NCI-H2227 (cell line): ENCODE measurements at regions not wholly inside any gene's neighbourhood (a gene's known extent, or its start where the extent isn't known, plus 50 kb on each side); places are given as distances from the start of the nearest gene placed in this dataset.
A peak's percentile ranks its signal among the peaks of the same experiment; 100 is the strongest.
"Not testable (repeated sequence)": the region's sequence is repeated elsewhere in the genome, so short reads cannot be mapped to it uniquely, and the experiment has no call there.

ENCODE experiments used
- DNase-seq: peaks from one replicate; lab custom pipeline; 2025; ENCODE audit not compliant: unreplicated experiment; lab: John Stamatoyannopoulos, UW

DNA sequence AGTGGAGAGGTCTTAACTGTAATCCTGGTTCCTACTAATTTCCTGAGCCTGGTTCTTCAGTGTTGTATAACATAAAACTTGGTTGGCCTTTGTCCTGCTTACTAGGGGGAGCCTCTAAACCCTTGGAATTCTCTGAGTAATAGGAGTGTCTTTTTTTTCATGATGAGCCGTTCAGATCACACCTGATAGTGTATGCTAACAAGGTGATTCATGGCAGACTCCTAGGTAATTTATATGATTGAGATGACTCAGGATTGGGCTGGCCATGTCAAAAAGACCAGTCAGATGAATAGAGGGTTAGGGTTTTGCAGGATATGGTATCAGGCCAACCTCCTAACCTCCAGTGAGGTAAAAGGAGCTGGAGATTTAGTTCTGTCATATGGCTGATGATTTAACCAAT lies 135.8 kb upstream of the KLF12 start:
- no peak for DNase-seq

GRCh38 chr13:74266861-74267260 lies 132.7 kb upstream of the KLF12 start:
- no peak for DNase-seq

DNA sequence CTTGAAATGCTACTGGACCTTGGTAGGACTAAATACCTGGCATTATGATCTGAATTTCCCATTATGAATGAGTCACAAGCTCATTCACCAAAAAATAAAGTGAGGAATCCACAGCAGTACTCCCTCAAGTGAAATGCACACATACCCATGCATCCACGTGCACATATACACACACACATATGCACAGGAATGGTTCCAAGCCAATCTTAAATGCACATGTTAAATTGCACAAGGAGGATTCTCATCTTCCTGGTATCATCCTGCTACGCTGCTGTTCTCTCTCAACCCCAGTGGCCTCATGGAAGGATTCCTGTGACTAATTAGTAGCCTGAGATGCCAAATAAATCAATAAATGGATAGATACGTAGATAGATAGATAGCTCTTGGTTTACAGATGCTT lies 132.1 kb upstream of the KLF12 start:
- DNase-seq = no peak

GRCh38 chr13:74264333-74264732 lies 130.1 kb upstream of the KLF12 start:
- no peak for DNase-seq

GRCh38 chr13:74260420-74260819 lies 126.2 kb upstream of the KLF12 start:
- DNase-seq = not testable (repeated sequence)

GRCh38 chr13:74259641-74260040 lies 125.4 kb upstream of the KLF12 start:
- DNase-seq = no peak

DNA sequence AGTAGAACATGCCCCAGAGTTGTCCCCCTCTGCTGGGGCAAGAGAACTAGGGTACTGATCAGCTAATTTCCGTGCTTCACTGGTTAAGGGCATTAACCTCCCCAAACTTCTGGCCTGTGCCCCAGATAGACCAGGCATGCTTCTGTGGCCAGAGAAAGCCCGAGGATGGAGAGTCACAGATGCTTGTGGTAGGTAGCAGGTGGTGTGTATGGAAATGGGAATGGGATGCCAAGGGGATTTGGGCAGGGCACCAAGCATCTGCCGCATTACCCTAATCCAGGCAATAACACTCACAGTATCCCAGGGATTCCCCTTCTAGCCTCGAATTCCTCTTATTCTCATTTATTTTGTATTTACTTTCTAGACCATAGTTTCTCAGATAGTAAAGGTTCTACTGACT lies 124.8 kb upstream of the KLF12 start:
- DNase-seq = no peak

DNA sequence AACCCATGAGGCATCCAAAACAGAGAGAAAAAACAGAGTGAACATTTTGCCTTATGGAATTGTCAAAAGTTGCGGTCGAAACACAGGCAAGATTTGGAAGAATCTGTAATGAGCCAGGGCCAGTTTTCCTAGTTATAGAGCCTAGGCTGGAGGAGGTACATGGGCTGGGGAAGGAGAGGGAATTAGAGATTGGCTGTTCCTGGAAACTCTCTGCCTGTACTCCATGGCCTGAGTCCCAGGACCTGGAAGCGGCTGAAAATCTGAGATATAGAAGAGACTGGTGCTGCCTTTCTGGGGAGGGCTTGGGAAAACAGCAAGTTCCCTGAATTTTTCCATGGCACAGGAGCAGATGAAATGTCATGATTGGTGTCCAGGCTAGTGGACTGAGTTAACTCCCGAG lies 122.8 kb upstream of the KLF12 start:
- DNase-seq = no peak

- no peak for DNase-seq
These were observed 119.0 kb upstream of the KLF12 start for GRCh38 chr13:74253161-74253560.

- no peak for DNase-seq
These were observed 117.7 kb upstream of the KLF12 start for GRCh38 chr13:74251778-74252519.

DNA sequence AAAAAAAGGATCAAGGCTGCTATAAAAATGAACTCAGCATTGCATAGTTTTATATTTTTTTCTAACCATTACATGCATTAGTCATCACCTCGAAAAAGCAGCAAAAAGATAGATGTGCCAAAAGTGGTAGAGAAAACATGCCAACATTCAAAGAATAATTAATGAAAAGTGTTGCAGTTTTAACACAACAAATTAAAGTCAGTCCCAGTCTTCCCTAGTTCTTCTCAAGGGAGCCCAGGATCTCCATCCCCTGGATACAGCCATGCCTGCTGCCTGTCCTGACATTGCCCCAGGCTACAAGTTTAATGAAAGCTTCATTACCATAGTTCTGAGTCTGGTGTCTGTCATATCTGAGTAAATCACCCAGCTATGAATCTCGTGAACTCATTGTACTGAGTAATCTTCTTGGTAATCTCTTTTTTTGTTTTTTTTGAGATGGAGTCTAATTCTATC lies 116.6 kb upstream of the KLF12 start:
- DNase-seq = no peak

DNA sequence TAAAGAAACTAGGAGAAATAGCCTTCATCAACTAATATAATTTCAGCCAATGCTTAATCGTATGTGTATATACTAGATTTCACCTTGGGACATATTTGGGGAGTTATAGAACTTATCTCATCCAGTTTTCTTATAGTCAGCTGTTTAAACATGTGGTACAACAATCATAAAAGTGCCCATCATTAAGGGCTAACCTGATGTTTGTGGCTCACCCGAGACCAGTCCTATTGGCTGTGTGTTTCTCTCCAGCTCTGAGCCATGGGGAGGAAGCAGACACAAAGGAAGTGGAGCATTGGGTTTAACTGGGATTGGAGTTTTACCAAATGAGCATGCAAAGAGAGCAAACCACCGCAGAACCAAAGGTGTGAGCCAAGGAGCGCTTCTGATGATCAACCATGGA lies 114.3 kb upstream of the KLF12 start:
- DNase-seq = no peak

DNA sequence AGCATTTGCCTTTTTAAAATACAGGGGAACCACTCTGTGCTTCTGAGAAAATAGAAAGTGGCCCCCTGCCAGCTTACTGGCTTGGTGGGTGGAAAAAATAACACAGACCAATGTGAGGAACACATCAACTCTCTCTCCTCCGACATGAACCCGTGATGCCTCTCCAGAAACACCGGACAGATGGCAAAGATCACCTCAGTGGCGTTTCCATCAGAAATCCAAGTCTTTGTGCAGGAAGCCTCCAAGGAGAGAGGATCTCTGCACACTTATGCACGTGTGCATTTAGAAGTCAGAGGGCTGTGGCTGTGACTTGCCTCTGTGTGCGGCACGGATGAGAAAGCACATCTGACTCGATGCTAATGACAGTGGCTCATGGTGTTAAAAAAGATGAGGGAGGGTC lies 112.3 kb upstream of the KLF12 start:
- DNase-seq = peak; percentile 2

GRCh38 chr13:74243637-74244526 lies 109.7 kb upstream of the KLF12 start:
- no peak for DNase-seq

GRCh38 chr13:74241343-74241742 lies 107.1 kb upstream of the KLF12 start:
- DNase-seq = not testable (repeated sequence)

GRCh38 chr13:74230984-74231501 lies 96.8 kb upstream of the KLF12 start:
- no peak for DNase-seq

DNA sequence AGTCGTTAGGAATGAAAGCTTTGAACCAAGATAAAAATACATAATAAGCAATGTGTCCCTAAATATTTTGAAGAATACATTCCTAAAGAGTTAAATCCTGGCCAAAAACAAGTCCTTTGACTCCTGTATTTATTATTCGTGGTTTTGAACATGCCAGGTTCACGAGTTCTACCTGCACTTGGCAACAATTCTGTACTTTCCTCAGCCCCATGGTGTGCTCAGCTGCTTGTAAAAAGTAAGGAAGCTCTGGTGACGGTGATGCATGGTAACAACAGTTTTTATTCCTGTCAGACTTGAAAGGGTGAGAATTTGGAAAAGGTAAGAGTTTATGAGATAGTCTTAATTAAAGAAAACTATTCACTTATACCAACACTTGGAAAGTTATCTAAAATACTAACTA lies 95.0 kb upstream of the KLF12 start:
- DNase-seq = no peak

DNA sequence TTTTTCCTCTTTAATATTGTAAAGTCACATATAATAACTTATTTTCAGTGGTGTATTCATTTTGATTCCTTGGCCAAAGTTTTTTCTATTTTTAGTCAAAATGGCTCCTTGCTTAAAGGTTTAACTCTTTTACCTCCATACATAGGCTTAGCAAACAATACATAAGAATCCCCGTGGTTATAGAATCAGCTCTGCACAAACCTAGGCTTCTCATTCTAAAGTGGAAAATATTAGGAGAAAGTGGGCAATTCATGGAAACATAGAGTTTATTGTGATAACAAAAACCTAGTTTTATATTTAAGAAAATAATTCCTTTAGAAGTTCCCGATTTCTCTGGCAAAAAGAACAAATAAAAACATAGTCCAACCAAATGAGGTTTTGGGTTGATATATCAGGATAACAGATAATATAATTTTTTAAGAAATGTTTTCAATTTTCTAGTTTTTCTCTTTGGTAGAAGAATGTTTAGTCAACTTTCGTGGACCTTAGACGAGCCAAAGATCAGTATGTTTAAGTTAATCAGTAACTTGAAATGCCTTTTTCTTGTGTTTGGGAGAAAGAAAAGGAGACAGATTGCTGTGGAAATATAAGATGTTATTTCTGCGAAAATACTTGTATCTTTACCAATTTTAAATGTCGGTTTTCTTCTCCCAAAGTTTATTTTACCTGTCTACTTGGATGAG lies 93.4 kb upstream of the KLF12 start:
- no peak for DNase-seq

DNA sequence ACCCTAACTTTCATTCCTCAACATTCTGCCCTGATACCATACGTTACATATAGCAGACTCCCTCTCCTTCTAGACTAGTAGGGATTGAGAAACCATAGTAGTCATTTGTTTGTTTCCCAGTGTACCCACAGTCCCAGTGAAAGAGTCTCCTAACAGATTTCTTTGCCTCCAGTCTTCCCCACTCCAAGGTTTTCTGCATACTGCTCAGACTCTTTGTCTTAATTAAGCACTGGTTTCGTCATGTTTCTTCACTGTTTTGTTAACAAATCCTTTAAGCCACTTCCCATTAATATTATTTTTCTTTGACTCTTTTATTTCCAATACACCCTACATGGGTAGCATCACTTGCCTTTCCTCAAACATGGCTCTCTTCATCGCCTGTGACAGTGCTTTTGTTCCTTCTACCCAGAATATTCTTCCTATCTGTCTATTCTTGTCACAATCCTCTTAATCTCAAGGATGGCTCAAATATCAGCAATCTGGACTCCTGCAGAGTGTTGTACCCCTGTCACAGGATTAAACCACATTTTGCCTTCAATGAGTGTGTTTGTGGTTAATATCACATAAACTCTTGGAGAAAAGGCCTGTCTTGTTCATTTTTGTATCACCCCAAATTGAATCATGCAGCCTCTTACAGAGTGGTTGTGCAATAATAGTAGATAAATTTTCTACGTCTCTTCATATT lies 92.7 kb upstream of the KLF12 start:
- no peak for DNase-seq

GRCh38 chr13:74221752-74222151 lies 87.5 kb upstream of the KLF12 start:
- DNase-seq = no peak

DNA sequence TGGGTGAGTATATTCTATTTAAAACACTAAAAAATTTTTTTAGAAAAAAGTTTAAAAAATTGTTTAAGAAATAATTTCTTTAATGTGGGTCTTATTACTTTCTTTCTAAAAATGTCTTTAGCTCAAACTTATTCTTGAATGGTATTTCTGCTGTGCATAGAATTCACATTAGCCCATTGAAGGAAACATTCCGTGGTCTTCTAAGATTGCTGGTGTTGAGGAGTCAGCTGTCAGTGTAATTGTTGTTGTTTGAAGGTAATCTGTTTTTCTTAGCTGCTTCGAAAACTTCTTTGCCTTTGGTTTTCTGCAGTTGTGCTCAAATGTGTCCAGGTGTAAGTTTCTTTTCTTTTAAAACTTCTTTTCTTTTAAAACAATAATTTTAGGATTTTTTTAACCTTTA lies 85.4 kb upstream of the KLF12 start:
- DNase-seq = no peak
